Type B pancreatic cell (in vitro differentiated cells): ENCODE measurements at regions not wholly inside any gene's neighbourhood (a gene's known extent, or its start where the extent isn't known, plus 50 kb on each side); places are given as distances from the start of the nearest gene placed in this dataset.

Experiments used
- DNase-seq: peaks from one replicate; pipeline ENCODE4 v3.0.0; 2021; ENCODE audit warnings: mixed read lengths; ENCODE audit not compliant: unreplicated experiment; ENCODE audit errors: extremely low spot score
- H3K27ac Mint-ChIP-seq: 2 replicates; pipeline ENCODE4 v1.8.0; 2021; ENCODE audit warnings: mild to moderate bottlenecking, mixed read lengths
- H3K27me3 Mint-ChIP-seq: 2 replicates; pipeline ENCODE4 v1.8.0; 2021; ENCODE audit warnings: mixed read lengths
- H3K36me3 Mint-ChIP-seq: 2 replicates; pipeline ENCODE4 v1.8.0; 2021; ENCODE audit warnings: mixed read lengths
- H3K4me1 Mint-ChIP-seq: one replicate; pipeline ENCODE4 v1.8.0; 2021; ENCODE audit warnings: mixed read lengths; ENCODE audit not compliant: unreplicated experiment
- H3K4me3 Mint-ChIP-seq: 2 replicates; pipeline ENCODE4 v1.8.0; 2021; ENCODE audit warnings: mild to moderate bottlenecking, mixed read lengths
- H3K9me3 Mint-ChIP-seq: 2 replicates; pipeline ENCODE4 v1.8.0; 2021; ENCODE audit warnings: mixed read lengths
- CTCF ChIP-seq: fragments of 200-600 bp; sonication (generic); conservative IDR thresholded peaks from 2 replicates; pipeline ENCODE4 v1.5.0; 2021; ENCODE audit warnings: antibody characterized with exemption, mild to moderate bottlenecking

GRCh38 chr7:19210893-19211413, 65.7 kb upstream of the FERD3L start:
- TF ChIP-seq CTCF, result no peak
- no peak for DNase-seq
- H3K9me3 Mint-ChIP-seq, result no peaks in the 10 kb centered on the region
- peaks cover 5% of the 10 kb centered on the region for H3K4me1 Mint-ChIP-seq
- H3K36me3 Mint-ChIP-seq, result no peaks in the 10 kb centered on the region
- H3K27me3 Mint-ChIP-seq, result no peaks in the 10 kb centered on the region
- H3K4me3 Mint-ChIP-seq, result no peak overlapping the region
- H3K27ac Mint-ChIP-seq, result no peak overlapping the region

GRCh38 chr7:19209166-19209696, 64.0 kb upstream of the FERD3L start:
- Mint-ChIP-seq H3K36me3 (no peaks in the 10 kb centered on the region), H3K9me3 (no peaks in the 10 kb centered on the region), H3K27me3 (no peaks in the 10 kb centered on the region), H3K27ac (no peak overlapping the region), H3K4me3 (no peak overlapping the region), H3K4me1 (no peaks in the 10 kb centered on the region)
- TF ChIP-seq CTCF, result no peak
- DNase-seq, result no peak

- no peak for TF ChIP-seq CTCF
- no peak for DNase-seq
- H3K27me3 Mint-ChIP-seq, result no peaks in the 10 kb centered on the region
- H3K4me1 Mint-ChIP-seq, result peaks cover 5% of the 10 kb centered on the region
- no peaks in the 10 kb centered on the region for H3K36me3 Mint-ChIP-seq
- H3K4me3 Mint-ChIP-seq, result no peak overlapping the region
- H3K9me3 Mint-ChIP-seq, result no peaks in the 10 kb centered on the region
- H3K27ac Mint-ChIP-seq, result no peak overlapping the region
These were observed 61.5 kb upstream of the FERD3L start for GRCh38 chr7:19206721-19207120.

- H3K27ac Mint-ChIP-seq, result no peak overlapping the region
- H3K4me3 Mint-ChIP-seq, result no peak overlapping the region
- no peak for TF ChIP-seq CTCF
- no peaks in the 10 kb centered on the region for H3K9me3 Mint-ChIP-seq
- no peaks in the 10 kb centered on the region for H3K36me3 Mint-ChIP-seq
- H3K4me1 Mint-ChIP-seq, result peaks cover 5% of the 10 kb centered on the region
- H3K27me3 Mint-ChIP-seq, result no peaks in the 10 kb centered on the region
- no peak for DNase-seq
These were observed 58.5 kb upstream of the FERD3L start for GRCh38 chr7:19203686-19204085.

GRCh38 chr7:19202599-19202998, 57.4 kb upstream of the FERD3L start:
- Mint-ChIP-seq H3K27me3 (no peaks in the 10 kb centered on the region), H3K36me3 (no peaks in the 10 kb centered on the region), H3K4me1 (peaks cover 5% of the 10 kb centered on the region), H3K27ac (no peak overlapping the region), H3K9me3 (no peaks in the 10 kb centered on the region), H3K4me3 (no peak overlapping the region)
- TF ChIP-seq CTCF, result no peak
- DNase-seq, result no peak
